ENCODE measurements at regions not wholly inside any gene's neighbourhood (a gene's known extent, or its start where the extent isn't known, plus 50 kb on each side); places are given as distances from the start of the nearest gene placed in this dataset.
A peak's percentile ranks its signal among the peaks of the same experiment; 100 is the strongest.

DNA sequence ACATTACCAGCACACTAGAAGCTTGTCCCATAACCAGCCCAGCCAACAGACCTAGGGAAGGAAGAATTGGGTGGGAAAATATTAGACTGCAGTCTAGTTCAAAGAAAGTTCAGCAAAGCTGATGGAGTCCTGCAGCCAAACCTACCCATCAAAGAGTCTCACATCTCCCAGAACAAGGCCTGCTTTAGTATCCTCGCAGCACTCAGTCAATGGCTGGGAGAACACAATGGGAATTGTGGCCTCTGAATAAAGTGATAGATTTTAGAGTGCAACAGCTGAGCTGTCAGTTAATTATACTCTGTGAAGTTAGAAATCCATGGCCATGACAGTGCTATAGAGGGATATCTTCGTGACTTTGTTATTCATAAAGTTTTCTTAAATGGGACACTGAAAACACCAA lies 207.2 kb upstream of the NAALADL2 start:
- DNase-seq: no peak

DNA sequence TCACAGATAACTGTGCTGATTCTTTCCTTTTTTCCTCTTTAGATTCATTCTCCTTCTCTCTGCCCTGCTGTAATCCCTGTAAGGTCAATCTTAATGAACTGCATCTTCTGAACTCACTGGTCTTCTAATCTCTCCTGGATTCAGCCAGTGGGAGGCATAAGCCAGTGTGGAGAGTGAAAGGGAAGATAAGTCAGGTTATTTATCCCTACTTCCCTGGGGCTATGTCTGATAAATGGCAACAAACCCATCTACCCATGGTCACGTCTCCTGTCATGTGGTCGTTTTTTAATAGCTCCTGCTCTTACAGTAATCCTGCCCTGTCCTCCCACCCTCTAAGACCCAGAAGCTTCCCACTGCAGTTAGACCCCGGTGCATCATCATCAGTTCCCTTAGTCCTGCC lies 199.6 kb upstream of the NAALADL2 start:
- DNase-seq: no peak

GRCh38 chr3:174662653-174663052 lies 196.5 kb upstream of the NAALADL2 start:
- DNase-seq: no peak

DNA sequence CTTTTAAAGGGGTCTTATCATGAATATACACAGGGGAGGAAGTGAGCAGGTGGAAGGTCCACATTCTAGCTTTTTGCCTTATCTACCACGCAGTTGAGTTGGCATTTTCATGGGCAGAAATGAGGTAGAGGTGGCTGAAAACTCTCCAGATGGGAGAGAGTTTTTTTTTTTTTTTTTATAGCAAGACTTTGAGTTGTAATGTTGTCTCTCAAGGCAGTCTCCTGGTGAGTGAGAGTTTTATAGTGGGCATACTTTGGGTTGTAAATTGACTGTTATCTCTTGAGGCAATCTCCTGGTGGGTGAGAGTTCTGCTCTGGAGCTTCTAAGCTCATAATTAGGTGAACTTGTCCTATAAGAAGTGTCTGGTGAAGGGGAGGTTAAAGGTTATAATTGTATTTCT lies 191.7 kb upstream of the NAALADL2 start:
- no peak for DNase-seq

DNA sequence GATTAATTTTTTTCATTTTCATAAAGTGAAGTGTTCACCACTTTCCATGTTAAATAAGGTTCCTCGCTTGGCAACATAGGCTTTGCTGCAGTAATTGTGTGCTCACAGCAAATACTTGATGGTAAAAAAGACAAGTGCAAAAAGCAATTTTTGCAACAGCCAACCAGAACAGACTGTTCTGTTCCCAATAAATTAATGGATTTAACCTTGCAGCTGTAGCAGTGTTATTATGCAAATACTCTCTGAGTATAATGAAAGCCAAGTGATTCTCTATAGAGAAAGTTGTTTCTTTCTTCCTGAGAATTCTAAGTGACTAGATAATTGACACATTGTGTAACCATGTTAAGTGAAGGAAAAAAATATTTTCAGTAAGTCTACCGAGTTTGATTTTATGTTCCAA lies 183.7 kb upstream of the NAALADL2 start:
- no peak for DNase-seq

DNA sequence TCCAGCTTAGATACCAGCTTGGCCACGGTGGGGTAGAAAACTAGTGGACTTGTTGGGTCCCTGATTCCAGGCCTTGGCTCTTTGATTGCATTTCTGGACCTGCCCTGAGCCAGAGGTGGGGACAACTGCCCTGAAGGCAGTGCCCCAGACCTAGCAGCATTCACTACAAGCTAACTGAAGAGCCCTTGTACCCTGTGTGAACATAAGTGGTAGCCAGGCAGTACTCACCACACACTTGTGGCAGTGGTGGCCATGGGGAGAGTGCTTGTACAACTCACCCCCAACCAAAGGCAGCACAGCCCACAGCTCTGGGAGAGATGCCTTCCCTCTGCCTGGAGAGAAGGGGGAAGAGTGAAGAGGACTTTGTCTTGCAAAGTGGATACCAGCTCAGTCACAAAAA lies 177.3 kb upstream of the NAALADL2 start:
- no peak for DNase-seq

DNA sequence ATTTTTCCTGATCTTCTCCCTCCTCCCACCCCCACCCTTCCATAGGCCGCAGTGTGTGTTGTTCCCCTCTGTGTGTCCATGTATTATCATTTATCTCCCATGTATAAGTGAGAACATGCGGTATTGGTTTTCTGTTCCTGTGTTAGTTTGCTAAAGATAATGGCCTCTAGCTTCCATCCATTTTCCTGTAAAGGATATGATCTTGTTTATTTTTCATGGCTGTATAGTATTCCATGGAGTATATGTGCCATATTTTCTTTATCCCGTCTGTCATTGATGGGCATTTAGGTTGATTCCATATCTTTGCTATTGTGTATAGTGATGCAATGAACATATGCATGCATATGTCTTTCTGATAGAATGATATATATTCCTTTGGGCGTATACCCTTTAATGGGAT lies 173.3 kb upstream of the NAALADL2 start:
- DNase-seq: no peak

DNA sequence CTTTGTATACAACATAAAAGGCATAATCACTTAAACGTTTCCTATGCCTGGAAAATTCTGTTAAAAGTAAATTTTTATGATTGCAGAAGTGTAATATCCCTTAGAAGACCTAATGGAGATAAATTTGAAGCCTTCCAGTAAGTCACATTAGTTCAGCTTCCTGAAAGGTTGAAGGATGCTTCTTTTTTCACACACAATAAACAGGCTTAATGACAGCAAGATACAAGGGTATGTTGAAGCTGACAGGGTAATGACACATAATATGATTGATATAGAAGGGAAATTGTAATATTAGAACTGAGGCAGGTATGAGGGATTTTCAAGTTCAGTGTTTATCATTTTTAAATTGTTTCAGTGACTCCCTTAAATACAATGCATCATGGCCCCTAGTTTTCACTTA lies 161.8 kb upstream of the NAALADL2 start:
- DNase-seq: no peak

DNA sequence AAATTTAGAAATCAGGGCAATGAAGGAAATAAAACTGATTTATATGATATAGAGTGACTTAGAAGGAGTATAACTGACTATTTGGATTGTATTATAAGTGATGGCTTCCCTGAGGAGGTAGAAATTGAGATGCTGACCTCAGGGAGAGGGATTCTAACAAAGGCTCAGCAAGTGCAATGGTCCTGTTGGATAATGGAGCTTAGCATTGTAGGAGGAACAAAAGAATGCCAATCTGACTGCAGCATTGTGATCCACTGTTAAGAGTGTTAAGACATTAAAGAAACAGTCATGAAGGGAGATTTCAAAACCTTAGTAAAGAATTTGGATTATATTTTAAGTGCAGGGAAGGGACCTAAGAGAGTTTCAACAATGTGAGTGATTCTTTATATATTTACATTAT lies 158.4 kb upstream of the NAALADL2 start:
- DNase-seq: no peak

DNA sequence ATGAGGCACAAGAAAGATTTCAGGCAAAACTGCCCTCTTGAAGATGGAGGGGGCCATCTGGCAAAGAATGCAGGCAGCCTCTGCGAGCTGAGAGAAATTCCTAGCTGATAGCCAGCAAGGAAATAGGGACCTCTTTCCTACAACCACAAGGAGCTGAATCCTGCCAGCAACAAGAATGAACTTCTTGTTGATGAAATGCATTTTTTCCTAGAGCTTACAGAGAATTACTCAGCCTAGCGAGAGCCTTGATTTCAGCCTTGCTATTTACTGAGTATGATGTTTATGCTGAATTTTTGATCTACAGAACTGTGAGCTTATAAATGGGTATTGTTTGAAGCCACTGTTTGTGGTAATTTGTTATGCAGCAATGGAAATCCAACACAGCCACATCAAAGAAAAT lies 148.5 kb upstream of the NAALADL2 start:
- DNase-seq: no peak

GRCh38 chr3:174715386-174715785 lies 143.7 kb upstream of the NAALADL2 start:
- no peak for DNase-seq

DNA sequence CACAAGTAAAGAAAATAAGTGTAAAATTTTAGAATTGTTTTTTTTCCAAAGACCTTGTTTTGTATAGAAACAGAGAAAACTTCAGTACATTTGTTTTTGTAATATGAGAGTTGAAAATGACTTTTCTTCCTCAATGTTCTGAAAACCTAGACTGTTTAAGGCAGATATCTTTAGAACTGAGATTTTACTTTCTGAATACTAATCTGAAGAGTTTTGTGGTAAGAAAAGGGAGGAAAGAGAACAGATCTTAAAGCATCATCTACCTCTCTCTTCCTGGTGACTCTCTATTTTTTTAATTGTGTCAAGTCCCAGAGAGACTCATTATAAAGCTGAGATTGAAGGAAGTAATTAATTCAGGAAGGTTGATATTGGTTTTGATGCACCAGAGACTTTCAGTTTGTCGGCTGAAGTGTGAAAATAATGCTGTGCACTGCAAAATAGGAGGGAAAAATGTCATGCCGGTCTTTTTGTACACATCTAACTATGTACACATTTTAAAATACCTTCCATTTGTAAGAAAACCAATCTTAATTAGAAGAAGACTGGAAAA lies 142.1 kb upstream of the NAALADL2 start:
- no peak for DNase-seq

DNA sequence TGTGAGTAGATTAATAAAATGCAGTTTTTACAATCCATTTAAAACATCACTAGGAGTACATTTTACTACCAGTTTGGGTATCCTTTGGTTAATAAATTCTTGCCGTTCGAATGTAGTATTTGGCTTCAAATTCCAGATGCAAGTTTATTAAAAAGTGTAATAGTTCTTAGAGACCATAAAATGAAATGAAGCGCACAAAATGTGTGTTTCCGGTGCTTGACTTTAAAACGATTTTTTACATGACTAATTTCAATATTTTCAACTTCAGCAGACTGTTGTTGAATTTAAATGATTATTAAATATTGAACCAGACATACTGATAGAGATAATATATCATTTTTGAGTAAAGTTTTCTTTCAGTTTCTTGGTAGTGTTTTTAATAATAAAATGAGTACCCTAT lies 138.4 kb upstream of the NAALADL2 start:
- DNase-seq: no peak

GRCh38 chr3:174725303-174725702 lies 133.8 kb upstream of the NAALADL2 start:
- DNase-seq: no peak

- no peak for DNase-seq
Measured at GRCh38 chr3:174737966-174738365, 121.2 kb upstream of the NAALADL2 start.

- DNase-seq: no peak
Measured at GRCh38 chr3:174749143-174749542, 110.0 kb upstream of the NAALADL2 start.

DNA sequence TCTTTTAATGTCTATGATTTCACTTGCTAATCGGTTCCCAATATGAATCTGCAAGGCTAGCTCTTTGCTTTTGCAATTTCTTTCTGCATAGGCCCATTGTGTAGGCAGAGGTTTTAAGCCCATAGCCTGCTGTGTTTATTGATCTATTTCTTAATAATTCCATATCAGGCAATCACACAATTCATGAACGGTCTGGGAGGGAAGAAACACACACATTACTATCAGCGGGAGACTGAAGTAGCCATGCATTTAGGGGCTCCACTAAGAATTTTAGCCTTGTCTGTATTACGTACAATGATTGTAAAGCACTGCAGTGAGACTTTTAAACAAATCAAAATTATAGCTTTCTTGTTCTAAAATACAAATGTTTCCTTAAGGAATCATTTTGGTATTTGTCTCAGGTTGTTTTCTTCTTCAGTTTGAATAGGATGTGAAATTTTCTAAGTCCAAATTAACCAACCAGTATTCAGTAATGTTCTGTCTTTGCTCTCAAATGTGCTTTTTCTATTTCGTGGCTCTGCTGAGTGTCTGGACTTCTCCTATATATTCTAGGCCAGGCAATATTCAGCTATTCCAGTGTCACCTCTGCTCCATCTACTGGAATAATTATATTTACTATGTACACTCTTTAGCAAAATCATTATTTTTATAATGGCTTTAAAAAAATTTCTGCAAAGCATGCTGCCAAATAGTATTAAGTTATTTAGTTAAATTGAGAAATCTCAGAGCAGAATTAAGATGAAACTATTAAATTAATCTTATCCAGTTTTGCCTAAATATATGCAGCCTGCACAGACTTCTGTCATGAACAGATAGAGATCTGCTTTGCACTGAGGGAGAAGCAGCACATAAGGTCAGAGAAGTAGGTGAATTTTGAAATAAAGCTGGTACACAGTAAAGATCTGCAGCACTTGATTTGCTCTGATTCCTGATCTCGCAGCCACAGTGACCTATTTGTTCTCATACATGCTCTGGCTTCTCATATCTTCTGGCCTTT lies 103.0 kb upstream of the NAALADL2 start:
- DNase-seq: no peak

DNA sequence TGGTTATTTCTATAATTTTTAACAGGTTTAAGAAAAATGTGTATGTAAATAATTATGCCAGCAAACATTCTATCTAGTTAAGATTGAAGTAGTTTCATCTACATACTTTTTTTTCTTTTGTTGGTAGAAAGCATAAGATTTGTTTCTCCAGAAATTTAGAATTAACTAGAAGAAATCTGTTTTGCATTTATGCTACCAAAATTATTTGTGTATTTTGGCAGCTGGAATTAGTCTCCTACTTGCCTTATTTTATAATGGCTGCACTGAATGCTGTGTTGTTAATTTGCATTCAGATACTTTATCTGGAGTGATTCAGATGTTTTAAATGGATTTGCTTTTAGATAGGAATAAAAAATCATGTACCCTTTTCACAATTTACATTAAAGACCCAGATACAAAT lies 100.2 kb upstream of the NAALADL2 start:
- DNase-seq: no peak

GRCh38 chr3:174767406-174767805 lies 91.7 kb upstream of the NAALADL2 start:
- DNase-seq: no peak

DNA sequence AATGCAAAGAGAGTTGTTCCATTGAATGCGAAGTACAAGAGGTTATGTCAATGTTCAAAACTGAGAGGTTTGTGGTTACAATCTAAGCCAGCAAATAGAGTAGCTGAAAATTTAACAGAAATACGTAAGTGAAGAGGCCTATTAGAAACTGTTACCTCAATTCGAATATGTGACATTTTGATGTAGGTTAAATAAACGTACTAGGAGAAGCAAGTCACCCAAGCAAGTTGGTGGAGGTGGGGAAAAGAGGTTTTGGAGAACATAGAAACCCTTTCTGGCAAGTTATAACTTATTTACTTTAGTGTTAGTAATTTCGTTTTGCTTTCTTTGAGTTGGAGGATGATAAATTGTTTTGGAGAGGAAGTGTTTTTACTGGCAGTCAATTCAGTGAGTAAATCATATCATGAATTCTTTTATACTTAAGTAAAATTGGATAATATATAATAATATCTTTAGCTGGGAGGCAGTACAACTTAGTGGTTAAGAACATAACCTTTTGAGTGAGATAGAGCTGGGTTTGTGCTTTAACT lies 91.2 kb upstream of the NAALADL2 start:
- peak; percentile 3 for DNase-seq

- no peak for DNase-seq
Measured at GRCh38 chr3:174769171-174769570, 90.0 kb upstream of the NAALADL2 start.

GRCh38 chr3:174775603-174776002 lies 83.5 kb upstream of the NAALADL2 start:
- no peak for DNase-seq

GRCh38 chr3:174776123-174776522 lies 83.0 kb upstream of the NAALADL2 start:
- DNase-seq: no peak
